Activated CD4-positive, alpha-beta T cell treated with anti-CD3 and anti-CD28 coated beads for 48 hours (primary cell): ENCODE measurements at regions not wholly inside any gene's neighbourhood (a gene's known extent, or its start where the extent isn't known, plus 50 kb on each side); places are given as distances from the start of the nearest gene placed in this dataset.

Source experiments
- DNase-seq: peaks from one replicate; pipeline ENCODE4 v3.0.0-alpha.2; 2020

- DNase-seq: no peak
Measured at GRCh38 chr15:69798481-69799250, 299.1 kb downstream of the TLE3 start.

- no peak for DNase-seq
Measured at GRCh38 chr15:69801144-69801543, 296.6 kb downstream of the TLE3 start.

- no peak for DNase-seq
Measured at GRCh38 chr15:69802432-69802831, 295.3 kb downstream of the TLE3 start.

GRCh38 chr15:69804786-69805185, 292.9 kb downstream of the TLE3 start:
- DNase-seq: no peak

- no peak for DNase-seq
Measured at GRCh38 chr15:69805248-69805953, 292.3 kb downstream of the TLE3 start.

- no peak for DNase-seq
Measured at GRCh38 chr15:69806287-69806915, 291.3 kb downstream of the TLE3 start.

- peak; percentile 15 for DNase-seq
Measured at GRCh38 chr15:69807721-69808120, 290.0 kb downstream of the TLE3 start.

- DNase-seq: no peak
Measured at GRCh38 chr15:69808756-69809155, 289.0 kb downstream of the TLE3 start.

- no peak for DNase-seq
Measured at GRCh38 chr15:69809421-69809820, 288.3 kb downstream of the TLE3 start.

- no peak for DNase-seq
Measured at GRCh38 chr15:69810431-69811354, 287.0 kb downstream of the TLE3 start.

GRCh38 chr15:69812861-69813261, 284.9 kb downstream of the TLE3 start:
- DNase-seq: no peak

- no peak for DNase-seq
Measured at GRCh38 chr15:69813881-69814280, 283.8 kb downstream of the TLE3 start.

- DNase-seq: no peak
Measured at GRCh38 chr15:69814932-69815331, 282.8 kb downstream of the TLE3 start.

- DNase-seq: no peak
Measured at GRCh38 chr15:69815793-69816192, 281.9 kb downstream of the TLE3 start.

- no peak for DNase-seq
Measured at GRCh38 chr15:69816522-69816921, 281.2 kb downstream of the TLE3 start.

- no peak for DNase-seq
Measured at GRCh38 chr15:69818529-69818928, 279.2 kb downstream of the TLE3 start.

GRCh38 chr15:69819371-69819770, 278.3 kb downstream of the TLE3 start:
- no peak for DNase-seq

GRCh38 chr15:69820819-69821218, 276.9 kb downstream of the TLE3 start:
- DNase-seq: no peak

- no peak for DNase-seq
Measured at GRCh38 chr15:69823223-69823907, 274.4 kb downstream of the TLE3 start.

GRCh38 chr15:69824075-69824876, 273.4 kb downstream of the TLE3 start:
- DNase-seq: no peak

GRCh38 chr15:69824877-69825406, 272.8 kb downstream of the TLE3 start:
- DNase-seq: no peak
